ENCODE measurements at regions not wholly inside any gene's neighbourhood (a gene's known extent, or its start where the extent isn't known, plus 50 kb on each side); places are given as distances from the start of the nearest gene placed in this dataset.

DNA sequence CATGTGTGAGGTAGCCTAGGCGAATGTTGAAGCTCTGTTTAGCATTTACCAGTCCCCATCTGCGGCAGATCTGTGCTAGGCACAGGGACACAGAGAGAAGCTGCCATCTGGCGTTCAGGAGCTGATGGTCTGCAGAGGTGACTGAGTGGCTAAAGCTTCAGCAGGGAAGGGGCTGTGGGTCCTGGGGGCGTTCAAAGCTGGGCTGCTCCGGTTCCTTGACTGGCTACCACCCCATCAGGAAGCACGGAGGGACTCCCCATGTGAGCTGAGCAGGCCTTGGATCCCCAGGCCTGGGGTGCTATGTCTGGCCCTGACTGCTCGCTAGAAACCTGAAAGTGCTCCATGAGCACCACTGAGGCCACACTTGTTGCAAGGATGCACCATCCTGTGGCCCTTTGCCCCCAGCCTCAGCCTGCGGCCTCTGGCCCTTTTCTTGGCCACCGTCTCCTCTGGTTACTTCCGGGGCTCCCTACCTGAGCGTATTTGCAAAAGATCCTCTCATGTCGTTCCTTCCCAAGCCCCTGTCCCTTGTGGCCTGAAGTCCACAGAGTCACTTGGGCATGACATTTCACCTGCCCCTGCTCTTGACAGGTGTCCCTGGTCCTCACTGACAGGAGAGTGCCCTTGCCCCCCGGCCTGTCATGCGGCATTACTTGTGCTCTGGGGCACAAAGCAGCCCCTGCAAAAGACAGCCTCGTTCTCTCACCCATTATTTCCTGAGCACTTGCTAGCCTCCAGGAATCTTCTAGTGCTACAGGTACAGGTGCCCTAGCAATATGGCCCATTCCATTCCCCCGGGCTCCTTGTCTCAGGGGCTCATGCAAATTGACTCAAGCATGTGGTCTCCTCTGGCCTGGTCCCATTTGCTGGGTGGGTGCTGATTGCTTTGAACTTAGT is 108.1 kb downstream of the GLRX3 start:
- TF ChIP-seq EZH2phosphoT487 (IDR thresholded peaks at IDR 0.05; ENCODE audit: insufficient read depth, low read depth) (no peak), EZH2 (IDR thresholded peaks at IDR 0.05; ENCODE audit: insufficient read depth, poor library complexity, severe bottlenecking) (no peak)

Data from GM23248 (cell line).